Memory B cell (primary cell): ENCODE measurements at regions not wholly inside any gene's neighbourhood (a gene's known extent, or its start where the extent isn't known, plus 50 kb on each side); places are given as distances from the start of the nearest gene placed in this dataset.
"Not testable (repeated sequence)": the region's sequence is repeated elsewhere in the genome, so short reads cannot be mapped to it uniquely, and the experiment has no call there.

Experiments used
- ATAC-seq: fragments of 150-1000 bp; cut with Tn5 transposase; 2 replicates; pipeline ENCODE4 v1.10.0; 2021; ENCODE audit warnings: low read depth, mild to moderate bottlenecking, moderate library complexity
- DNase-seq, 2 donors: peaks; one replicate each; pipeline ENCODE4 v3.0.0; 2022; ENCODE audit warnings: low spot score in 2 of 2
- H3K27ac Mint-ChIP-seq: one replicate; pipeline ENCODE4 v1.8.0; 2022; ENCODE audit warnings: mild to moderate bottlenecking, moderate library complexity, mixed read lengths
- H3K27me3 Mint-ChIP-seq: one replicate; pipeline ENCODE4 v1.8.0; 2022; ENCODE audit warnings: mixed read lengths
- H3K36me3 Mint-ChIP-seq: one replicate; pipeline ENCODE4 v1.8.0; 2022; ENCODE audit warnings: mild to moderate bottlenecking, mixed read lengths
- H3K4me1 Mint-ChIP-seq: one replicate; pipeline ENCODE4 v1.8.0; 2022; ENCODE audit warnings: mixed read lengths
- H3K4me3 Mint-ChIP-seq: one replicate; pipeline ENCODE4 v1.8.0; 2022; ENCODE audit warnings: mild to moderate bottlenecking, moderate library complexity, mixed read lengths
- H3K9me3 Mint-ChIP-seq: one replicate; pipeline ENCODE4 v1.8.0; 2022; ENCODE audit warnings: mixed read lengths

DNA sequence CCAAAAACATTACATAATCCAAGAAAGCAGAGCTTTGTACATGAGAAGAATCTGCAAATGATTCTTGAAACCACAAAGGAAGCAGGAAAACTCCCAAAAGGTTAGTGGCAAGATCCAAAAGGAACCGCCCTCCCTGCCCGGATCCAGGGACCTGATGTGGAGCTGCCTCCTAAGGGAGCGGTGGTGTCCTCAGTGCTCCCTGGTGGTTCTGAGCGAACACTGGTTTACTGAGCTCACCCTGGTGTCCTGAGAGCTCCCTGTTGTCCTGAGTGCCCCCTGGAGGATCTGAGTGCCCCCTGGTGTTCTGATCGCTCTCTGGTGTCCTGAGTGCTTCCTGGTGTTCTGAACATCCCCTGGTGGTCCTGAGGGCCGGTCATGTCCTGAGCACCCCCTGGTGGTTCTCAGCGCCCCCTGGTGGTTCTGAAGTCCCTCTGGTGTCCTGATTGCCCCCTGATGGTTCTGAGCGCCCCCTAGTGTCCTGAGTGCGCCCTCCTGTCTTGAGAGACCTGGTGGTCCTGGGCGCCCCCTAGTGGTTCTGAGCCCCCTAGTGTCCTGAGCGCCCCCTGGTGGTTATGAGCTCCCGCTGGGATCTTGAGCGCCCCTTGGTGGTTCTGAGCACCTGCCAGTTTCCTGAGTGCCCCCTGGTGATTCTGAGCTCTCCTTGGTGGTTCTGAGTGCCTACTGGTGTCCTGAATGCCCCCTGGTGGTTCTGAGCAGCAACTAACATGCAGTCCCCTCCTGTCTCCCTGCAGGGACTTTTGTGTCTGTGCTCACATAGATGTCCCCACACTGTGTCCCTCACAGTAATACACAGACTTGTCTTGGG, 891.1 kb downstream of the TMEM121 start:
- peaks cover 2% of the 10 kb centered on the region for H3K4me1 Mint-ChIP-seq
- no peaks in the 10 kb centered on the region for H3K9me3 Mint-ChIP-seq
- H3K27ac Mint-ChIP-seq, result no peak overlapping the region
- peaks cover 3% of the 10 kb centered on the region for H3K27me3 Mint-ChIP-seq
- no peak overlapping the region for H3K4me3 Mint-ChIP-seq
- H3K36me3 Mint-ChIP-seq, result no peaks in the 10 kb centered on the region
- ATAC-seq, result peak; percentile 80
- DNase-seq, result peak; percentile 83 to 84

DNA sequence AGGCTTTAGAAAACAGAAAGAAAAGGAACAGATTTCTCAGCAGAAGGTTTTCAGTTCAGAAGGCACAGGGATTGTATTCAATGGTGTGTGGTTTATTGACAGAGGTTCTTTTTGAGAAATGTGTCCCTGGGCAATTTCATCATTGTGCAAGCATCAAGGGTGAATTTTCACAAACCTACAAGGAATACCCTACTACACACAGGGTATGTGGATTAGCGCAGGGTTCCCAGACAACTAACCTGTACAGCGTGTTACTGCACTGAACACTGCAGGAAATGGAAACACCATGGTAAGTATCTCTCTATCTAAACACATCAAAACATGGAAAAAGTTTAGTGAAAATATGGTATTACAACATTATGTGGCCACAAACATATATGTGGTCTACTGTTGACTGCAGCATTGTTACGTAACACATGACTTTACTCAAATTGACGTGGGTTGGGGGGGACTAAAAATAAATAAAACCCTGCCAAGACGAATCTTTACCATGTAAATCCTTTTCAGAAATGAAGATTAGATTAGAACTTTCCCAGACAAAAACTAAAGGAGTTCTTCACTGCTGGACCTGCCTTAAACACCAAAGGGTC, 893.1 kb downstream of the TMEM121 start:
- ATAC-seq, result no peak
- Mint-ChIP-seq H3K27me3 (peaks cover 8% of the 10 kb centered on the region), H3K36me3 (no peaks in the 10 kb centered on the region), H3K9me3 (no peaks in the 10 kb centered on the region), H3K27ac (no peak overlapping the region), H3K4me3 (no peak overlapping the region), H3K4me1 (peaks cover 2% of the 10 kb centered on the region)
- DNase-seq, result no peak

DNA sequence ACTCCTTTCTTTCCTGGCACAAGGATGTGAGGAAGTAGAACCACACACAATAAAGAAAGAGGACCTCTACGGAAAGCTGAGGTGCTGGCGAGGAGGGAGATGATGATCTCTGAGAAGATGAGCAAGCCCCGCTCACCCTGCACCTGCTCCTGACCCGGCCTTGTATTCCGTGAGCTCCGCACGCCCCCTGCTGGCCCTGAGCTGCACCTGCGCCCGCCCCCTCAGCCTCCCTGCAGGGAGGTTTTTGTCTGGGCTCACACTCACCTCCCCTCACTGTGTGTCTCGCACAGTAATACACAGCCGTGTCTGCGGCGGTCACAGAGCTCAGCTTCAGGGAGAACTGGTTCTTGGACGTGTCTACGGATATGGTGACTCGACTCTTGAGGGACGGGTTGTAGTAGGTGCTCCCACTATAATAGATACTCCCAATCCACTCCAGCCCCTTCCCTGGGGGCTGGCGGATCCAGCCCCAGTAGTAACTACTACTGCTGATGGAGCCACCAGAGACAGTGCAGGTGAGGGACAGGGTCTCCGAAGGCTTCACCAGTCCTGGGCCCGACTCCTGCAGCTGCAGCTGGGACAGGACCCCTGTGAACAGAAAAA, 895.1 kb downstream of the TMEM121 start:
- H3K4me3 Mint-ChIP-seq, result peak overlapping the region; percentile 53
- not testable (repeated sequence) for H3K9me3 Mint-ChIP-seq, H3K36me3 Mint-ChIP-seq, H3K27me3 Mint-ChIP-seq, H3K27ac Mint-ChIP-seq, H3K4me1 Mint-ChIP-seq
- ATAC-seq (peak; percentile 67), DNase-seq (peak; percentile 72 to 80)

DNA sequence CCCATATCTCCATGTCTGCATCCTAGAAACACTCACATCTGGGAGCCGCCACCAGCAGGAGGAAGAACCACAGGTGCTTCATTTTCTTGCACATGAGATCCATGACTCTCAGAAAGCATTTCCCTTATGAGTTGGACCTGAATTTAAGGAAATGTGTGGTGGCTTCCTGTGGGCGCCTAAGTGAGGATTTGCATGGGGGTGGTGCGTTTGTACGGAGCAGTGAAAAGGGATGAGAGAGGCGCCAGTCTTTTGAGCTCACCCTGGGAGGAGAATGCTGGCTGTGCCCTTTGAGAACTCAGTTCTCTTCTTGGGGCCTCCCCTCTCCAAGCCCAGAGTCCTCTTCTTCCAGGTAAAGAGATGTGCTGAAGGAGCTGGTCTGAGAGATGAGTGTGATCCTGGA, 895.7 kb downstream of the TMEM121 start:
- Mint-ChIP-seq H3K27ac (no peak overlapping the region), H3K9me3 (no peaks in the 10 kb centered on the region), H3K36me3 (no peaks in the 10 kb centered on the region), H3K27me3 (peaks cover 10% of the 10 kb centered on the region), H3K4me3 (peak overlapping the region; percentile 53), H3K4me1 (peaks cover under 1% of the 10 kb centered on the region)
- DNase-seq (no peak), ATAC-seq (no peak)

DNA sequence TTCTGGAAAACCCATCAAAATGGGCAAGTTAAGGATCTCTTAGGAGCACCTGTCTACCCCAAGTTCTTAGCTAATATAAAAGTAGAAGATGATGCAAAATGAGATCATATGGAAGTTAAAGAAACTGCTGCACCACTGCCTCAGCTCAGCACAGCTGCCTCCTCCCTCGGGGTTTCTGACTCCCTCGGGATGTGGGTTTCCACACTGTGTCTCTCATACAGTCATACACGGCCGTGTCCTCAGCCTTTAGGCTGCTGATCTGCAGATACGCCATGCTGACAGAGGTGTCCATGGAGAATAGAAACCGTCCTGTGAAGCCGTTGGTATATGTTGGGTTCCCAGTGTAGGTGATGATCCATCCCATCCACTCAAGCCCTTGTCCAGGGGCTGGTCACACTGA, 898.8 kb downstream of the TMEM121 start:
- not testable (repeated sequence) for H3K36me3 Mint-ChIP-seq, H3K27ac Mint-ChIP-seq, H3K9me3 Mint-ChIP-seq, DNase-seq, H3K4me3 Mint-ChIP-seq, H3K27me3 Mint-ChIP-seq, ATAC-seq, H3K4me1 Mint-ChIP-seq

DNA sequence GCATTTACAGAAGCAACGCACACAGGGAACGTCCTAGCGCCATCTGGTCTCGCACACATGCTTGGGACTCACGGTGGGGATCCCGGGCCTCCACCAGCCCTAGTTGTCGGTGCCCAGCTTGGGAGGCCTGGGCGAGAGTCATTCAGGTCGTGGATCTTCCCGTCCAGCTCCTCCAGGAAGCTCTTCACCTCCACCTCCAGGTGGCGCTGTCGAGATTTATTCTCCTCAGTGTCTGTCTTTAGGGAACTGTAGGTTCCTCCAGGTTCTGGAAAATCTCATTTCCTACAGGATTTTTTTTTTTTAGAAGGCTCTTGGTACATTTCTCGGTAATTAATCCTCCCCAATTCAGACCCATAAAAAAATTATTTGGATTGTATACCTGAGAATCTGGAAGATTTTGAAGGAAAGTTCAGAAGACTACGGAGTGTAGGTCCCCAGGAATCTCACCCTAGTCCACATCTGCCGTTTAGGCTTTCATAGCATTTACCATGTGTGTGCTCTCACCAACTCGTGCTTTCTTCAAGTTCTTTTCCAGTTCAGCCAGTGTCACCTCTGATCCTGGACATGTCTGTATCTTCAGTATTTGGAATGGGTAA, 910.0 kb downstream of the TMEM121 start:
- DNase-seq (peak; percentile 47 to 54), ATAC-seq (peak; percentile 34)
- Mint-ChIP-seq H3K27ac (no peak overlapping the region), H3K9me3 (no peaks in the 10 kb centered on the region), H3K4me1 (no peaks in the 10 kb centered on the region), H3K4me3 (no peak overlapping the region), H3K27me3 (peaks cover 14% of the 10 kb centered on the region), H3K36me3 (no peaks in the 10 kb centered on the region)

DNA sequence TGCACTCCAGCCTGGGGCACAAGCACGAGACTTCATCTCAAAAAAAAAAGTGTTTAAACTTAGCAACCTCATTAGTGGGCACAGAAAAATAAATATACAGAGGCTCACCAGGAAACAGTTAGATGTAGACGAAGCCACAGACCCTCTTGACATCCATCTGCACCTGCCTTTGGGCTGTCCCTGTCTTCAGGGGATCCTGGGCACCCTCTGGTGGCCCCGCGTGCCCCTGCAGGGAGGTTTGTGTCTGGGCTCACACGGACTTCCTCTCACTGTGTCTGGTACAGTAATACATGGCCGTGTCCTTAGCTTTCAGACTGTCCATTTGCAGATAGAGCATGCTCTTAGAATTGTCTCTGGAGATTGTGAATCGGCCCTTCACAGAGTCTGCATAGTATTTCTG, 916.5 kb downstream of the TMEM121 start:
- H3K9me3 Mint-ChIP-seq, result no peaks in the 10 kb centered on the region
- ATAC-seq (peak; percentile 99), DNase-seq (peak; percentile 48 to 56)
- H3K36me3 Mint-ChIP-seq, result no peaks in the 10 kb centered on the region
- H3K27ac Mint-ChIP-seq, result no peak overlapping the region
- peaks cover 13% of the 10 kb centered on the region for H3K27me3 Mint-ChIP-seq
- no peak overlapping the region for H3K4me3 Mint-ChIP-seq
- peaks cover under 1% of the 10 kb centered on the region for H3K4me1 Mint-ChIP-seq

DNA sequence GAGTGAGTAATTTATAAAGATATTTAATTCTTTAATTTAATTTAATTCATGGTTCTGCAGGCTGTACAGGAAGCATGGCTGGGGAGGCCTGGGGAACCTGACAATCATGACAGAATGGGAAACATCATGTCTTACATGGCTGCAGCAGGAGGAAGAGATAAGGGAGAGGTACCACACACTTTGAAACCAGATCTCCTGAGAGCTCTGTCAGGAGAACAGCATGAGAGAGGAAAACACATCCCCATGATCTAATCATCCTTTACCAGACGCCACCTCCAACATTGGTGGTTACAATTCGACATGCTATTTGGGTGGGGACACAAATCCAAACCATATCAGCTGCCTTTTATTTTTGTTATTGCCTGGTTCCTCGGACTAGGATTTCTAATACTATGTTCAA, 928.6 kb downstream of the TMEM121 start:
- H3K36me3 Mint-ChIP-seq, result no peaks in the 10 kb centered on the region
- DNase-seq, result no peak
- H3K27me3 Mint-ChIP-seq, result peaks cover 9% of the 10 kb centered on the region
- H3K4me3 Mint-ChIP-seq, result no peak overlapping the region
- H3K27ac Mint-ChIP-seq, result no peak overlapping the region
- no peak for ATAC-seq
- H3K4me1 Mint-ChIP-seq, result no peaks in the 10 kb centered on the region
- H3K9me3 Mint-ChIP-seq, result no peaks in the 10 kb centered on the region

DNA sequence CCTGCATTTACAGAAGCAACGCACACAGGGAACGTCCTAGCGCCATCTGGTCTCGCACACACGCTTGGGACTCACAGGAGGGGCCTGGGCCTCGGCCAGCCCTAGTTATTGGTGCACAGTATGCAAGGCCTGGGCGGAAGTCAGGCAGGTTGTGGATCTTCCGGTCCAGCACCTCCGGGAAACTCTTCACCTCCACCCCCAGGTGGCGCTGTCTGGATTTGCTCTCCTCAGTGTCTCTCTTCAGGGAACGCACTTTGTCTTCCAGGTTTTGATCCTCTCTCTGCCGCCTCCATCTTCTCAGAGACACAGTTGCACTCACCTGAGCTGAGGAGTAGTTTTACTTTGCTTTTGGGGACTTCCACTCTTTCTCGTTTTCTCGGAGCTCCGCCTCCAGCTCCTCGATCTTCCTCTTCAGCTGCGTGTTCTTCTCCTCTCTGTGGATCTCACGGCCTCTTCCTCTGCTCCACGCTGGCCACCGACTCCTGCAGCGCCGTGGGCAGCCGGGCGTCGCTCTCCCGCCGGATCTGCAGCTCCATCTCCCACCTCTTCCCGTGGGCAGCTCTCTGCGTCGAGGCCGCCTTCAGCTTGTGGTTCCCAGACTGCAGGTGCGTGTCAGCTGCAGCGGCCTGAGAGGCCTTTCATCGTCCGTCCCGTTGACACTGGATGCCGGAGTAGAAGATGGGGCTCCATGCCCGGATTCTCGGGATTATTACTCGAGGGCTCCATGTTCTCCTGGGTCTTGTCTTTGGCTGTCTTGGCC, 933.8 kb downstream of the TMEM121 start:
- Mint-ChIP-seq H3K27ac (no peak overlapping the region), H3K4me1 (peaks cover 3% of the 10 kb centered on the region)

DNA sequence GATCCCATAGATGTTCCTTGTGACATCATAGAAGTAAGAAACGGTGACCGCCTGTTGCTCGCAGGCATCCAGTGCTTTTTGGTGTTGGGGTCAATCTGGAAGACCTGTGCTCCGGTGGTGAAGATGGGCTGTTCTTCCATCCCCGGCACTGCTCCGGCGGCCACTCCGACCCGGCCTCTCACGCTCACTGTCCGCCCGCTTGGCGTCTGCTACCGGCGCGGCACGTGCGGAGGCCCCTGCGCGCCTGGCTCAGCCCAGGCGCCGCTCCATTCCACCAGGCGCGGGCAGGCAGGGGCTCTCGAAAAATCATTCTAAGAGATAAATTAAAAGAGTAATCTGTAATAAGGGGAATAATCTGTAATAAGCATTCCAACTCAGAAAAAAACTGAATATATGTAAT, 934.5 kb downstream of the TMEM121 start:
- no peak overlapping the region for H3K27ac Mint-ChIP-seq
- peaks cover 3% of the 10 kb centered on the region for H3K4me1 Mint-ChIP-seq
- no peaks in the 10 kb centered on the region for H3K36me3 Mint-ChIP-seq

More for the DNA sequence above, 933.8 kb downstream of the TMEM121 start:
- DNase-seq (peak; percentile 45 to 47), ATAC-seq (peak; percentile 69)
- H3K27me3 Mint-ChIP-seq, result peaks cover 4% of the 10 kb centered on the region
- no peaks in the 10 kb centered on the region for H3K9me3 Mint-ChIP-seq
- H3K4me3 Mint-ChIP-seq, result peak overlapping the region; percentile 61
- no peaks in the 10 kb centered on the region for H3K36me3 Mint-ChIP-seq

DNA sequence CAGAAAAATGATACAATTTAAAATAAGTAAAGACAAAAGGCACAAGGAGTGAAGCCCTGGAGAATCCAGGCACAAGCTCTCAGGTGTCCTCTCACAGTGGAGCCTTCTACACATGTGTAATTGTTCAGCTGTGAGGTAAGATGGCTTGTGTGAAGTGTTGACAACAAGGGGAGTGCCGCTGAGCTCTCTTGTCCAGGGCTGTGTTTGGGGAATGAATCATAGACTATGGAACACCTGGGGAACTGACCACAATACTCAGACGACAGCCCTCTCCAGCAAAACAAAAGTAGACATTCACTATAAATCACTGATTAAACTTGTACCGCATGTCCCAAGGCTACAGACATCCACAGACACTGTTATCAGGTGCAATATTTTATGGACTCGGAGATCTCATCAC, 940.1 kb downstream of the TMEM121 start:
- H3K4me1 Mint-ChIP-seq, ATAC-seq, H3K27me3 Mint-ChIP-seq, DNase-seq, H3K27ac Mint-ChIP-seq, H3K9me3 Mint-ChIP-seq, H3K4me3 Mint-ChIP-seq, H3K36me3 Mint-ChIP-seq: not testable (repeated sequence)

More for the DNA sequence above, 934.5 kb downstream of the TMEM121 start:
- H3K9me3 Mint-ChIP-seq, result no peaks in the 10 kb centered on the region
- peaks cover 4% of the 10 kb centered on the region for H3K27me3 Mint-ChIP-seq
- no peak for DNase-seq
- no peak overlapping the region for H3K4me3 Mint-ChIP-seq
- no peak for ATAC-seq

DNA sequence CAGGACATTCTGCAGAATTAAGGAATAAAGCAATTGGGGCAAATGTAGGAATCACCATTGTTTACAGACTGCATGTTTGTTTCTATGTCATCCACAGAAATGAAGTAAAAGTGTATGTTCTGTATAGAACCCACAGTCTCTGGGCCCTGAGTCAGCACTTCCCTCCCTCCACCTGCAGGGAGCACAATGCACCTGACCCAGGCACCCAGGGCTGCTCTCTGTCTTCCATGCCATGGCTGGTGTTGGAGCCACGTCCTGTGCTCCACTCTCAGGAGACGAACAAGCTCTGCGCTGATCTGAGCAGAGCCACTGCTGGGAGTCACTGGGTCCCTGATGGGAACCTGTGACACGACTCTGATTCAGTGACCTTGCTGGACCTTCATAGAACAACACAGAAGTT, 942.5 kb downstream of the TMEM121 start:
- peak; percentile 59 for ATAC-seq
- not testable (repeated sequence) for H3K36me3 Mint-ChIP-seq, H3K27ac Mint-ChIP-seq, H3K4me3 Mint-ChIP-seq, H3K27me3 Mint-ChIP-seq, H3K4me1 Mint-ChIP-seq, DNase-seq, H3K9me3 Mint-ChIP-seq

DNA sequence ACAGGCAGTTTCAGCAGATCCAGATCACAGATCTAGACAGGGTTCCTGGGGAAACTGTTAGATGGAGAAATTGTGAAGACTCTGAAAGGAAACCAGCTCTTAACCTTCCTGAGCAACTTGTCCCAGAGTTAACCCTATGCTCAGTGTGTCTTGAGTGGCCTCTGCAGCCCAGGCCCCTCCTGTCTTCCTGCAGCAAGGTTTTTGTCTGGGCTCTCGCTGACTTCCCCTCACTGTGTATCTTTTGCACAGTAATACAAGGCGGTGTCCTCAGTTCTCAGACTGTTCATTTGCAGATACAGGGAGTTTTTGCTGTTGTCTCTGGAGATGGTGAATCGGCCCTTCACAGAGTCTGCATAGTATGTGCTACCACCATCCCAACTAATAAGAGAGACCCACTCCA, 943.6 kb downstream of the TMEM121 start:
- not testable (repeated sequence) for H3K27me3 Mint-ChIP-seq, DNase-seq, H3K9me3 Mint-ChIP-seq, H3K27ac Mint-ChIP-seq, H3K36me3 Mint-ChIP-seq, H3K4me3 Mint-ChIP-seq, ATAC-seq, H3K4me1 Mint-ChIP-seq
